Heart left ventricle (tissue), 13 donors: ENCODE measurements at regions not wholly inside any gene's neighbourhood (a gene's known extent, or its start where the extent isn't known, plus 50 kb on each side); places are given as distances from the start of the nearest gene placed in this dataset.

Experiments used
- POLR2A ChIP-seq, 2 donors: fragments of 450-650 bp; IDR thresholded peaks; one replicate each; pipeline ENCODE4 v1.6.1; 2017; ENCODE audit warnings: antibody characterized with exemption in 2 of 2, mild to moderate bottlenecking in 2 of 2, moderate library complexity in 2 of 2
- TF ChIP-seq, protein P1 (sequence below), 12 donors: fragments of 200-600 bp; sonication (generic) in 4 of 12; IDR thresholded peaks; one replicate each; pipeline versions ENCODE4 v1.5.0 to v1.8.0; 2018 to 2022; ENCODE audit warnings: antibody characterized with exemption in 12 of 12, mild to moderate bottlenecking in 5 of 12
- donor health status: ischemic (EF 13 %, LVEDD 7.1; RV severe dilation, severe dysfunction).
- donor health status: DM: no; HTN: yes; CAD: no.
- donor health status: DM: no; HTN: no; CAD: no.
- donor health status: ischemic (EF 25% LVEDD 6.9; RV normal size, moderate dysfunction).
- donor health status: ischemic (EF 25% LVEDD 5.7; RV mildly dilated, moderate dysfunction).
- donor health status: ischemic (EF 35%, LVEDD 5.7; RV mildly dilated, moderate dysfunction).
- donor health status: nonischemic (EF 11% LVEDD 7.7; RV severe dilation, severe dysfunction).
- donor health status: DM: yes; HTN: yes; CAD: no.
- donor health status: PGD.
- donor health status: ischemic (EF 29% LVEDD 5.4; RV normal size, mild dysfunction).
- donor health status: nonischemic (EF 23%, LVEDD 6.1; RV moderate dilation, normal function).

- TF ChIP-seq, protein P1, sequence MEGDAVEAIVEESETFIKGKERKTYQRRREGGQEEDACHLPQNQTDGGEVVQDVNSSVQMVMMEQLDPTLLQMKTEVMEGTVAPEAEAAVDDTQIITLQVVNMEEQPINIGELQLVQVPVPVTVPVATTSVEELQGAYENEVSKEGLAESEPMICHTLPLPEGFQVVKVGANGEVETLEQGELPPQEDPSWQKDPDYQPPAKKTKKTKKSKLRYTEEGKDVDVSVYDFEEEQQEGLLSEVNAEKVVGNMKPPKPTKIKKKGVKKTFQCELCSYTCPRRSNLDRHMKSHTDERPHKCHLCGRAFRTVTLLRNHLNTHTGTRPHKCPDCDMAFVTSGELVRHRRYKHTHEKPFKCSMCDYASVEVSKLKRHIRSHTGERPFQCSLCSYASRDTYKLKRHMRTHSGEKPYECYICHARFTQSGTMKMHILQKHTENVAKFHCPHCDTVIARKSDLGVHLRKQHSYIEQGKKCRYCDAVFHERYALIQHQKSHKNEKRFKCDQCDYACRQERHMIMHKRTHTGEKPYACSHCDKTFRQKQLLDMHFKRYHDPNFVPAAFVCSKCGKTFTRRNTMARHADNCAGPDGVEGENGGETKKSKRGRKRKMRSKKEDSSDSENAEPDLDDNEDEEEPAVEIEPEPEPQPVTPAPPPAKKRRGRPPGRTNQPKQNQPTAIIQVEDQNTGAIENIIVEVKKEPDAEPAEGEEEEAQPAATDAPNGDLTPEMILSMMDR (IDR thresholded peaks at IDR 0.05), result no peak
- TF ChIP-seq POLR2A (IDR thresholded peaks at IDR 0.05), result no peak
These were observed 553.1 kb upstream of the BCHE start for GRCh38 chr3:166390303-166390702.
